ENCODE measurements at regions not wholly inside any gene's neighbourhood (a gene's known extent, or its start where the extent isn't known, plus 50 kb on each side); places are given as distances from the start of the nearest gene placed in this dataset.

GRCh38 chr4:96598465-96598864 lies 758.6 kb downstream of the PDHA2 start:
- TF ChIP-seq CTCF (conservative IDR thresholded peaks at IDR 0.05) (no peak), ZFX (IDR thresholded peaks at IDR 0.05) (no peak)
